Bronchial epithelial cell (primary cell): ENCODE measurements at regions not wholly inside any gene's neighbourhood (a gene's known extent, or its start where the extent isn't known, plus 50 kb on each side); places are given as distances from the start of the nearest gene placed in this dataset.

ENCODE experiments used
- DNase-seq: peaks from one replicate; pipeline ENCODE4 v3.0.0-alpha.2; 2010; ENCODE audit warnings: low read depth
- FAIRE-seq: peaks from 2 replicates; lab custom pipeline; 2011; peaks lifted over from hg19 to GRCh38; lab: Jason Lieb, UNC
- H3K27me3 ChIP-seq: 2 replicates; pipeline ENCODE4 v1.5.1; 2011; ENCODE audit warnings: low read length; ENCODE audit not compliant: control insufficient read depth, insufficient read depth
- H3K36me3 ChIP-seq: 2 replicates; pipeline ENCODE4 v1.5.1; 2011; ENCODE audit warnings: low read length; ENCODE audit not compliant: control insufficient read depth, insufficient read depth
- H3K4me3 ChIP-seq: 2 replicates; pipeline ENCODE4 v1.5.1; 2011; ENCODE audit warnings: mild to moderate bottlenecking, low read depth, low read length, control low read depth
- CTCF ChIP-seq: IDR thresholded peaks from 2 replicates; pipeline ENCODE4 v1.5.1; 2011; ENCODE audit warnings: mild to moderate bottlenecking, moderate library complexity, low read length, control low read depth, inconsistent platforms; ENCODE audit not compliant: insufficient read depth, severe bottlenecking

GRCh38 chr4:62881210-62881609 lies 1528.0 kb downstream of the TECRL start:
- DNase-seq = no peak
- TF ChIP-seq CTCF = no peak
- no peak for FAIRE-seq
- no peaks in the 10 kb centered on the region for H3K27me3 ChIP-seq
- H3K36me3 ChIP-seq = no peaks in the 10 kb centered on the region
- no peak overlapping the region for H3K4me3 ChIP-seq

GRCh38 chr4:62872856-62873255 lies 1536.4 kb downstream of the TECRL start:
- FAIRE-seq (no peak), DNase-seq (no peak)
- no peak for TF ChIP-seq CTCF
- Histone ChIP-seq H3K27me3 (no peaks in the 10 kb centered on the region), H3K36me3 (no peaks in the 10 kb centered on the region), H3K4me3 (no peak overlapping the region)

- peak; percentile 2 for DNase-seq
- H3K4me3 ChIP-seq = no peak overlapping the region
- no peaks in the 10 kb centered on the region for H3K36me3 ChIP-seq
- H3K27me3 ChIP-seq = no peaks in the 10 kb centered on the region
- FAIRE-seq = no peak
- TF ChIP-seq CTCF = no peak
Measured at GRCh38 chr4:62871078-62871477, 1538.2 kb downstream of the TECRL start.

GRCh38 chr4:62870451-62870850 lies 1538.8 kb downstream of the TECRL start:
- DNase-seq (no peak), FAIRE-seq (no peak)
- Histone ChIP-seq H3K4me3 (no peak overlapping the region), H3K27me3 (no peaks in the 10 kb centered on the region), H3K36me3 (no peaks in the 10 kb centered on the region)
- TF ChIP-seq CTCF = no peak

GRCh38 chr4:62865261-62865660 lies 1544.0 kb downstream of the TECRL start:
- H3K27me3 ChIP-seq = no peaks in the 10 kb centered on the region
- H3K36me3 ChIP-seq = no peaks in the 10 kb centered on the region
- H3K4me3 ChIP-seq = no peak overlapping the region
- DNase-seq = no peak
- no peak for FAIRE-seq
- no peak for TF ChIP-seq CTCF

GRCh38 chr4:62849696-62850095 lies 1559.6 kb downstream of the TECRL start:
- DNase-seq = no peak
- TF ChIP-seq CTCF = no peak
- no peak for FAIRE-seq

More at GRCh38 chr4:62849696-62850095, 1559.6 kb downstream of the TECRL start:
- Histone ChIP-seq H3K36me3 (no peaks in the 10 kb centered on the region), H3K4me3 (no peak overlapping the region), H3K27me3 (no peaks in the 10 kb centered on the region)
